AG08396 (cell line): ENCODE measurements at regions not wholly inside any gene's neighbourhood (a gene's known extent, or its start where the extent isn't known, plus 50 kb on each side); places are given as distances from the start of the nearest gene placed in this dataset.

Experiments used
- DNase-seq: peaks from one replicate; pipeline ENCODE4 v3.0.0; 2012; ENCODE audit warnings: low spot score, mixed read lengths

DNA sequence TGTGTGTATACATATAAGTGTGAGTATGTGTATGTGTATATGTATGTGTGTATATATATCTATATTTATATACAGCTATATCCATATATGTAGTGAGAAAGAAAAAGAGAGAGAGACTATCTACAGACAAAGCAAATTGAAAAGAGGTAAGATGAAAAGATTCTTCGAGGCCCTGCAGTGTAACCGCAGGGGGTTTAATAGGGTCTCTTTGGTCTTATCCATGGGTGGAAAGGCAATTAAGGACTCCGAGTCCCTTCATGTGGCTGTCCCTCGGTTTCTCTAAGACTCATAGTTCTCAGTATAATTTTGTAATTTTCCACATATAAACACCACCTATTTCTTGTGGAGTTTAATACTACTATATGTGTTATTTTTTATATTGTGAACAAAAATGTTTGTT is 50.6 kb upstream of the JAZF1 start:
- no peak for DNase-seq

DNA sequence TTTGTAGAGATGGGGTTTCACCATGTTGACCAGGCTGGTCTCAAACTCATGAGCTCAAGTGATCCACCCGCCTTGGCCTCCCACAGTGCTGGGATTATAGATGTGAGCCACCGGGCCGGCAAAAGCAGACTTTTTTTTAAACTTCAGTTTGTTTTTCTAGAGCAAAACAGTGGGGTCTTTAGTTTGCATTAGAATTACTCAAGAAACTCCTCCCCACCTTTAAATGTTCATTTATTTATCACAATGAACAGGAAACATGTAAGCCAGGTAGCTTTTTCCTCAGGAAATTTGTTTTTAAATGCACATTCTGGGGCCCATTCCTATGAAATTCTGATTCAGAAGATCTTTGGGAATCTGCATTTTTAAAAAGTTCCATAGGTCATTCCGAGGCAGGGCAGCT is 56.0 kb upstream of the JAZF1 start:
- DNase-seq: no peak

DNA sequence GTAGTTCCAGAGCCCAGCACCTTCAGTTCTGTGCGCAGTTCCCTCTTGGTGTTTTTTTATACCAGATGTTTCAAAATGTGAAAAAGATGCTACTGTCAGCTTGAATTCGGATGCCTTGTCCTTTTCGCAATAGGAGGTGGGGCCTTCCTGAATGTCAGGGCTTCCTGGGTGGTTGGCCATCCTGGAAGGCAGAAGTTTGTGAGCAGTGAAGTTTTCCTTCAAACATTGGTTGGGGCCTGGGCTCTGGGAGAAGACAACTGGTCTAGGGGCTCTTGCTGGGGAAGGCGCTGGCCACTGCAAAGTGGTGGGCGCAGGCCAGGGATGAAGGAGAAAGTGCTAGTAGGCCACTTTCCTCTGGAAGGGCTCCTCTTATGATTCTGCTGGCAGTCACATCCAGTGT is 56.8 kb upstream of the JAZF1 start:
- no peak for DNase-seq

DNA sequence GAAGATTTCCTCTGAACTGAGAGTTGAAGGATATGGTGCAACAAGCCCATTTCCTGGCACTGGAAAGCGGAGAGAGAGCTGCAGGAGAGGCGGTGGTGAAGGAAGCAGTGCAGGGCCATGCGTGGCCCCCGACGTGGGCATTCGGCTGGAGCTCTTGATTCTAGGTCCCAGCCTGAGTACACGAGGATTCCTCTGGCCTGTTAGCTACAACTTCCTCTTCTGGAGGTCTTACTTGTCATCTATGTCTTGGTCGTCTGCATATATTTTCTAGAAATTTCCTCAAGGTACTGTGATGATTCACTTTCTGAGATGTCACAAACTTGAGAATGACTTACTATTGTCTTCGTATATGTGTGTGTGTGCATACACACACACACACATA is 59.2 kb upstream of the JAZF1 start:
- no peak for DNase-seq

DNA sequence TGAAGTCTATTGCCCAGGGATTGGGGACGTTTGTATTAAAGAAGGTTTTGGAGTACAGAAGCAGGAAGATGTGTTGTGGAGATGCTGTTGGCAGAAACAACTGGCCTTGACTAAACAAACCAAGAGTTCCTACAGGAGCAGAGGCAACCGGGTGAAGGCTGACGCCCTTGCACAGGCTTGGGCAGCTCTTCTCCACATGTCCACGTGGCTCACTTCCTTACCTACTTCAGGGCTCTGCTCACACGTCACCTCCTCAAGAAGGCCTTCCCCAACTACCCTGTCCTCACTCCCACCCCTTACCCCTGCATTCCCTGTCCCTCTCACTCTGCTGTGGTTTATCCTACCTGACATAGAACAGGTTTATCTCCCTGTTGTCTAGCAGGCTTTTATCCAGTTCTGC is 59.9 kb upstream of the JAZF1 start:
- no peak for DNase-seq

DNA sequence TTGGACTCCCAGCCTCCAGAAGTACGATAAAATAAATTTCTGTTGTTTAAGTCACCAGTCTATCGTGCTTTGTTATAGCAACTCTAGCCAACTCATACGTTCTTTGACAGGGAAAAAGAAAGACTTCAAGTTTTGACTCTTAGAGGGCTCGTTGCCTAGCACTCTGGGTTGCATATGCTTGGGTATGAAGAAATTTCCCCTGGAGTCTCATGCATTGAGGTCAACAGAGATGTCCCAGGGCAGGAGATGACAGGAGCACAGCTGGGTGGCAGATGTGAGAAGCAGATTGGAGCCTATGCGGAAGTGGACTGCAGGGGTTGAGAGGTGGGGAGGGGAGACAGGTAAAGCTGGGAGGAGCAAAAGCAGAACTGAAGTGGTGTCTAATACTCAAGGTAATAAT is 63.3 kb upstream of the JAZF1 start:
- no peak for DNase-seq

DNA sequence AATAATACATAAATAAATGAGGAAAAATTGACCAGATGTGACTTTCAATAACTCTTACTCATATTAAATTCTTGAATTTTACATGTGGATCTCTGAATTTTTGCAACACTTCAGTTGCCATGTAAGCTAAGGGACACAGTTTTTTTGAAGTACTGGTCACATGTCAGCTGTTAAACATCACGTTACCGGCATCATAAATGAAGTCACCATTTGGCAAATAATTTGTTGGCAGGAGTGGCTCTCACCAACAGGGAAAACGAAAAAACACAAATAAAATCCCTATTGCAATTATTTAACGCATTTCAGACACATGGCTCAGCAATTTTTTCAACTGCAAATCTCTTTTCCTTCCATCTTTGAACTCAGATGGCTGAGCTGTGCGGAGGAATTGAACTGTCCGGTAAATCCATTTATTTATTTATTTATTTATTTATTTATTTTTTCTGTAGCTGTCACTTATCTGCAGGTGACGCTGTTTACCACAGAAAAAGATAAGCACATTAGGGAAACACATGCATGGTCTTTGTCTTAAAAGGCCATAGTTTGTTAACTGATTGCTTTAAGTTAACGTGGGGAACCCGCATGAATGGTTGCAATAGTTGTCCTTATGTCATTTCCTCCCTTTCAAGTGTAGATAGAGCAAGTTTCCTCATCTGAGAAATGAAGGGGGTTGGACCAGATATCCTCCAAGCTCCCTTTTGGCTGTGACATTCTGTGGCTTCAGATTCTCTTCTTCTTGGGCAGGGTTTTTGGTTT is 64.7 kb upstream of the JAZF1 start:
- no peak for DNase-seq

DNA sequence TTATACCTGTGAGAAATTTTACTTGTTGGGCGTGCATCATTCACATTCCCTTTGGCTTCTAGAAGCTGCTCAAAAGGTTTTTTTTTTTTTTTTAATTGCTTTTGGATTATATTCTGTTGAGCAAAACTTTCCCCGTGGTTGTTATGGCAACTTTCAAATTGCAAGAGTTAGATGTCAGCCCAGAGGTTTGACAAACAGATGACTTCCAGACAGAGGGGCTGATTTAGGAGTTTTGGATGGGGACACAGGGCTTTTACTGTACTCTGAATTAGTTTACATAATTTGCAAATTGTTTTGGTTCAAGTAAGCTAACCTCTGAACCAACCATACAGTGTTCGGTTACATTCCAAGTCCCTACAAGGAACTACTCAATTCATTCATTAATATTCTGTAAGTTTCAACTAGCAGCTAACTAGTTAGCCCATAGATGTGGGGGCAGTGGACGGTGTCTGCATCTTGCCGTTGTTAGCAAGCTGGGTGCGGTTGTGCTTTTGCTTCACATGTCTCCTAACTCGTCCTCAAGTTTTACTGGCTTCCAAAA is 66.4 kb upstream of the JAZF1 start:
- DNase-seq: no peak

DNA sequence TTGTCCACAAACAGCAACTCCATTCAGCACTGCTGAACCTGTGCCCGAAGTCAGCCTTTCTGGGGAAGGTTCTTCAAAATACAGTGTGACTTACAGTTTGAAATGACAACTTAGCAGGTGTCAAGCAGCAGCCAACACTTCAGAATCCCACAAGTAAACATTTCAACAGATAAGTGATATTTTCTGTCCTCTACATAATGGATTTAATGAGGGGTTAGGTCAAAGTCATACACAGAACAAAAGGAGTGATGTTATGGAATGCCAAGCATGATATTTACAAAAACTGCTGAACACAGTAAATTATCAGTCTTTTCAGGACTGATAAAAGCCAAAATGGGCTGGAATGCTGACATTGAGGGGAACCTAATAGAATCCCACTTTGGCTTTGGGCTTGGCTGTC is 77.6 kb upstream of the JAZF1 start:
- no peak for DNase-seq

DNA sequence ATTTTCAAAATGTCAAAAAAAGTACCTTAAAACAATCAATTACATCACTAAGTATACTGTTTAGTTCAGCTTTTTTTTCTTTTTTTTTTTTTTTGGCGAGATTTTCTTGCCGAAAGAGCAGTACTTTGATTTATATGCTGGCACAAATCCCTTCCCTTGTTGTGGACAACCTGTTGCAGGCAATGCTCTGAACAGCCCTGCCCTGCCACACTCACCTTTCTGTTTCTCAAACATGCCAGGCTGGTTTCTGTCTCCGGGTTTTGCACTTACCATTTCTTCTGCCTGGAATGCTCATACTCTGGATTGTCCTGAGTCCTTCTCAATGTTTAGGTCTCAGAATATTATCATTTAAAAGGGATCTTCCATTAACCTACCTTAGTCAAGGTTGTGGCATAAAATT is 80.4 kb upstream of the JAZF1 start:
- no peak for DNase-seq

DNA sequence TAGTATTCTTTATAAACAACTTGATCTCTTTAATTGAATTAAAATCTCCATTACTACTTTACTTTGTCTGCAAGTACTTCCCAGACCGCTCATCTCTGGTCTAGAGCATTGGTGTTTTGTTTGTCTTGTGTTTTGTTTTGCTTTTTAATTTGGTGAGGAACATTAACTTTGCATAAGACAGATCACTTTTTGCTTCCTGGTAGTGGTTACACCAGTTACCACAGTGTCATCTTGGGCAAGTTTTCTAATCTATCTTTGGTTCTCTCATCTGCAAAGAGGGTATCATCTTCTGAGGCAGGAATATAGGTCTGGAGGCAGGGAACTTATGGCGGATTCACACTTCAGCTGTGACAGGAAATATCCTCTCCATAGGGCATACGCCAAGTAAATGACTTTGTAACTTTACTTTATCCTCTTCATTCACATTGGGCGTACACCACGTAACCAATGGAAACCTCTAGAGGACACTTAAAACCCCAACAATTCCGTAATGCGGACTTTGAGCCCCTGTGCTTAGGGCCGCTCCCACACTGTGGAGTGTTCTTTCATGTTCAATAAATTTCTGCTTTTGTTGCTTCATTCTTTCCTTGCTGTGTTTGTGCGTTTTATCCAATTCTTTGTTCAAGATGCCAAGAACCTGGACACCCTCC is 83.2 kb upstream of the JAZF1 start:
- DNase-seq: no peak

DNA sequence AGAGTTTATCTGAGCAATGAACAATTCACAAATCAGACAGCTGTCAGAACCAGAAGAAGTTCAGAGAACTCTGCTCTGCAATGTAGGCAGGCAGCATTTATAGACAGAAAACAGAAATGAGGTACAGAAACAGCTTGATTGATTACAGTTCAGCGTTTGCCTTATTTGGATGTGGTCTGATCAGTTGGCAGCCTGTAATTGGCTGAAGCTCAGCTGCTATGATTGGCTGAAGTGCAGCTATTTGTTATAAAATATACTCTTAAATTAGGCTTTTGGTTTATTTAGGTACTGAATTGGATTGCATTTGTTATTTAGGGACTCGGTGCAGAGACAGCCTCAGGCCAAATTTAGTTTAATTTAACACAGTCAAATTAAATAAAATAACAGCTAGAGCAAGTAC is 85.8 kb upstream of the JAZF1 start:
- no peak for DNase-seq

DNA sequence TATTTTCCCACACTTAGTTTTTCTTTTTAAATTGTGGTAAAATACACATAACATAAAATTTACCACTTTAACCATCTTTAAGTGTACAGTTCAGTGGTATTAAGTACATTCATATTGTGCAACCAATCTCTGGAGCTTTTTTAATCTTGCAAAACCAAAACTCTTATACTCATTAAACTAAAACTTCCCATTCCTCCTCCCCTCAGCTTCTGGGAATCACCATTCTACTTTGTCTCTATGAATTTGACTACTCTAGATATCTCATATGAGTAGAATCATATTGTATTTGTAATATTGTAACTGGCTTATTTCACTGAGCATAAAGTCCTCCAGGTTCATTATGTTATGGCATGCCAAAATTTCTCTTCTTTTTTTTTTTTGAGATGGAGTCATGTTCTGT is 86.4 kb upstream of the JAZF1 start:
- no peak for DNase-seq

DNA sequence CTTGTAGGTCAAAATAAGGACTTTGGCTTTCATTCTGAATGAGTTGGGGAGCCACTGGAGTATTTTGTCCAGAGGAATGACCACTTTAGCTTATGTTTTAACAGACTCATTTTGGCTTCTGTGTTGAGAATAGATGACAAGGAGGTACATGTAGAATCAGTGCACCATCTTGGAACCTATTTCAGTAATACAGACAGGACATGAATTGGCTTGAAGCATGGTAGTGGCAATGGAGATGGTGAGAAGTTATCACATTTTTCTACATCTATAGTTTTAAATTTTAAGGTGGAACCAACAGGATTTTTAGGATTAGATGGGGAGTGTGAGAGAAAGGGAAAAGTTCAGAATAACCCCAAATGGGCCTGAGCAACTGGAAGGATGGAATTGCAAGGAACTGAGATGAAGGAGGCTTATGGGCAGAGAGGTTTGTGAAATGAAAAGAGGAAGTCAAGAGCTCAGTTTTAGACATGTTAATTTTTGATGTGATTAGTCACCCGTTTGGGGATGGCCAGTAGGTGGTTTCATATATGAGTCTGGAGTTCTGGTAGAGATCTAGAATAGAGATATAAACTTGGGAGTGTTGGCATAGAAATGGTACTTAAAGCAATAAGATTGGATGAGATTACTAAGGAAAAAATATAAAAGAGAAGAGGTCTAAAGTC is 89.2 kb upstream of the JAZF1 start:
- DNase-seq: no peak

DNA sequence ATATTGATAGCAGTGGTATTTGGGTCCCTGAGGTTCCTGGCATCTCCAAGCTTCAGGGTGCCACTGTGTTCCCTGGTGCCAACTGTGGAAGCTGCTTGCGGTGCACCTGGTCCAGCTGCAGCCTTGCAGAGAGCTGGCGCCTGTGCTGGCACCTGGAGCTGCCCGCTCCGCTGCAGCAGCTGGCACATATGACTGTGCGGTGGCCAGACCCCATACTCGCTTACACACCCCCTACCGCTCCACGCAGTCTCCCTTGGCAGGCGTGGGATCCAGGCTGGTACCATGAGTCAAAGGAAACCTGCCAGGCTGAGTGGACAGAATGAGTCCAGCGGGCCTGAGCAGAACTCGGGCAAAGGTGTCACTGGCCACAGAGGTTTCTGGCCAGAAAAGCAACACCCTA is 89.9 kb upstream of the JAZF1 start:
- no peak for DNase-seq

DNA sequence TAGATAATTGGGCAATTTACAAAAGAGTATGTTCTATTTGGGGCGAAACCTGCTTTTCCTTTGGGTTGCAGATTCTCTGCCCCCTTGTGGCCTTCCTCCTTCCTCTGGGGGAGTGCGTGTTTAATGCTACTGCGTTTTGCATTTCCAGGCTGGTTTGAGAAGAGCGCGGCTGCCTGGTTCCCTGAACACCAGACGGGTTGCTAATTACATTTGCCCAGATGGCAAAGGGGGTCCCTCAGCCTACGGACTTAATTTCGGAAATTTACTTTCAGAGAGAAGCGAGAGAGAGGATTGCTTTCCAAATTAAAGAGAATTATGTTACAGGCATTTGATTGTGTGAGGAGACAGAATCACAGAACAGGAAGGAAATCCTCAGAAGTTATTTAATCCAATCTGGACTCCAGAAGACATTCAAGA is 91.9 kb upstream of the JAZF1 start:
- DNase-seq: peak; percentile 61

DNA sequence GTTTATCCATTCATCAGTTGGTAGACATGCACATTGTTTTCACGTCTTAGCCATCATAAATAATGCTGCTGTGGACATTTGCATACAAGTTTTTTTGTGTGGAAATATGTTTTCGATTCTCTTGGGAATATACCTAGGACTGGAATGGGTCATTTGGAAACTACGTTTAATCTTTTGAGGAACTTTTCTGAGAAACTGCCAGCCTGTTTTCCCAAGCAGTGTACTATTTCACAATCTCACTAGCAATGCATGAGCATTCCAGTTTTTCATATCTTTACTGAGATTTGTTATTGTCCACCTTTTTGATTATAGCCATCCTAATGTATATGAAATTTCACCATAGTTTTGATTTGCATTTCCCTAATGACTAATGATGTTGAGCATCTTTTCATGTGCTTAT is 95.7 kb upstream of the JAZF1 start:
- no peak for DNase-seq

DNA sequence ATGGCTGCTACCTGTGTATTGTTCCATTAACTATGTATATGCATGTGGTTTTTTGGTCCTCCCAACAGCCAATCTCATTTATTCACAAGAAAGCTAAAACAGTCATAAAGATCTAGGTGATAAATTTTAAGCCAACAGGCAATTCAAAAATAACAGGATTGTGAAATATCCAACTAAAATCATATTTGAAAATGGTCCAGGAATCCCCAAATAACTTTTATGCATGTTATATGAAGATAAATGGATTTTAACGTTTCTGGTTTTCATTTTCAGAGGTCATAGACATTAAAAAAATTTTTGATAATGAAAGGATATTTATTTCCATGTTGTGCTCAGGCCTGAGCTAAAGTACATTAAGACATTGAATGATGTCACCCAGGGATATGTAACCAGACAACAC is 96.8 kb upstream of the JAZF1 start:
- DNase-seq: no peak

DNA sequence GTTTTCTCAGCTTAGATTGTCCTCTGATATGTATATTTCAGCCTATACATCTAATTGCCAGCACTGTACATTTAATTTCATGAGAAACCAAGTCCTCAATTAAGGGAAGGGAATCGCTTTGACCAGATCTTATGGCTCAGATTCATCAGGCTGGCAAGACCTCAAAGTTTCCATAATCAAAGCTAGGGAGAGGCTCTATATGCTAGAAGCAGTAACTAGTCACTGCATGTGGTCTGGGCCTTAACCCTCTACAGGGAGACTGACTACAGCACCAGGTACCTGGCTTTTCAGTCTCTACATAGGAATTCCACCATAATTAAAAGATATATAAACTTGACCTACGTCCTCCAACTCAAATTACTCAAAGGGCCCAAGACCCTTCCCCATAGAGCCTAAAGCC is 97.4 kb upstream of the JAZF1 start:
- DNase-seq: no peak

DNA sequence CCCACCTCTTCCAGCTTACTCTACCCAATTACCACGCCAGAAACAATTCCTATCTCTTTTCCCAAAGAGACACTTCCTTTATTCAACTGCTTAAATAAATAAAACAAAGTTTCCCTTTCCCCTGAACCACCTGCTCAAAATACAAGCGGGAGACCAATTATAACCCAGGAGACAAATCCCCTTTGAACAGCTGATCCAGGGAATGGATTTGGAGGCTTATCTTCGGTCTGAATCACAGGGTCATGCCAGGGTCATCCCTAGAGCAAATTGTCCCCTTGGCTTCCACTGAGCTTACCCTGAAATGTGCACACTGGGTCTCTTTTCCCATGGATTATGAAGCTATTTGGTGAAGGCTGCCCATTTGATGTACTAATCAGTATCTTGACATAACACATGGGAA is 99.9 kb upstream of the JAZF1 start:
- no peak for DNase-seq

DNA sequence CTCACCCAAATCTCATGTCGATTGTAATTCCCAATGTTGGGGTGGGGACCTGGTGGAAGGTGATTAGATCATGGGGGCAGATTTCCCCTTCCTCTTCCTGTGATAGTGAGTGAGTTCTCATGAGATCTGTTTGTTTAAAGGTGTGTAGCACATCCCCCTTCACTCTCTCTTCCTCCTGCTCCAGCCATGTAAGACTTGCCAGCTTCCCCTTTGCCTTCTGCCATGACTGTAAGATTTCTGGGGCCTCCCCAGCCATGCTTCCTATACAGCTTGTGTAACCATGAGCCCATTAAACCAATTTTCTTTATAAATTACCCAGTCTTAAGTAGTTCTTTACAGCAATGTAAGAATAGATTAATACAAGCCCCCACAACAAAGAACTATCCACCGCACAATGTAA is 109.9 kb upstream of the JAZF1 start:
- DNase-seq: no peak

DNA sequence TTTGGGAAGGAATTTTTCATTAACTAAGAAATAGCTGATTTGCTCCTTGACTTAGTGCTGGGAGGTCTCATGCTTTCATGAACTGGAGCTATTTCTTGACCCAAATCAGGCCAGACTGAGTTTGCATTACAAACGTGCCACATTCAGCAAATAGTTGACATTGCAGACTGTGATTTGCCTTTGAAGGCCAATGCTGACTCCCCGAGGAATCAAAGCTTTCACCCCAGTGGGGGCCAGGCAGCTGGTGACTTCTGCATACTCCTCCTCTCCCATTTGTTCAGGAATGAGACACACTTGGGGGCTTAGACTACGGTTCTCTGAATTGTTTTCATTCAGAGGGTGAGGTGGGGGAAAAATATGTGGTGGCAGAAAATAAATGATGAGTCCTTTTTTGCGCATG is 111.0 kb upstream of the JAZF1 start:
- DNase-seq: no peak

DNA sequence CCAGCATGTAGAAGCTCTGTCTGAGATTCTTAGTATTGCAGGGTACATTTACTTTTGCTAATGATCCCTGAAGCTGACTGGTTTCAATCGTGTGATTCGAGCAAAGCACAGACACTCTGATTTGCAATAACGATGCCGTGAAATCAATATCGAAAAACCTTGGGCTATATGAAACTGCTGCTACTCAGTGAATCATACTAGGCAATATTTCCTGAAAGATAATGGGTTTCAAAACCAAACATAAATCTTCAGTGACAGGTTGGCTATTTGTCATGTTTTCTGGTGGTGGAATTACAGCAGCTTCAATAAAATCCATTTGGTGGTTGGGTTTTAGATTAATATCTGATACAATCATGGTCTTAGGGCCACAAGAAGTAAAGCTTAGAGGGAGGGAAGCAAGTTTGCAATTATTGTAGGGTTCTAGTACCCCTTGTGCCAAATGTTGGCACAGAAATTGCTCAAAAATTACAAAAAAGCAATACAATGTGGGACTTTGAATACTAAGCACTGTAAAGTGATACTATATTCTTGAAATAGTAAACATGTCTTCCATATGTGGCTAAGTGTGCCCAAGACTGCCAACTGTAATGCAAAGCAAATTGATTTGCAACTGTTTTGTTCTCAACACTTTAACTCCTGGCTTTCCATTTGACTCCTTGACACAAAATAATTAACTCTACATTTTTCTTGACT is 112.4 kb upstream of the JAZF1 start:
- DNase-seq: no peak
